Chondrocyte (in vitro differentiated cells): ENCODE measurements at regions not wholly inside any gene's neighbourhood (a gene's known extent, or its start where the extent isn't known, plus 50 kb on each side); places are given as distances from the start of the nearest gene placed in this dataset.

ENCODE experiments used
- DNase-seq: peaks from one replicate; pipeline ENCODE4 v3.0.0; 2021; ENCODE audit warnings: mixed read lengths, low spot score
- H3K27ac Mint-ChIP-seq: one replicate; pipeline ENCODE4 v1.8.0; 2021; ENCODE audit warnings: mild to moderate bottlenecking, moderate library complexity, mixed read lengths; ENCODE audit not compliant: unreplicated experiment
- H3K27me3 Mint-ChIP-seq: 2 replicates; pipeline ENCODE4 v1.8.0; 2021; ENCODE audit warnings: low read depth, mixed read lengths
- H3K36me3 Mint-ChIP-seq: 2 replicates; pipeline ENCODE4 v1.8.0; 2021; ENCODE audit warnings: low read depth, mixed read lengths
- H3K4me1 Mint-ChIP-seq: 2 replicates; pipeline ENCODE4 v1.8.0; 2021; ENCODE audit warnings: low read depth, mild to moderate bottlenecking, mixed read lengths
- H3K4me3 Mint-ChIP-seq: one replicate; pipeline ENCODE4 v1.8.0; 2021; ENCODE audit warnings: mild to moderate bottlenecking, moderate library complexity, mixed read lengths; ENCODE audit not compliant: unreplicated experiment
- H3K9me3 Mint-ChIP-seq: 2 replicates; pipeline ENCODE4 v1.8.0; 2021; ENCODE audit warnings: low read depth, mixed read lengths
- TF ChIP-seq, protein P1 (sequence below): fragments of 200-600 bp; sonication (generic); IDR thresholded peaks from 2 replicates; pipeline ENCODE4 v1.5.0; 2021; ENCODE audit warnings: antibody characterized with exemption, mild to moderate bottlenecking, moderate library complexity

DNA sequence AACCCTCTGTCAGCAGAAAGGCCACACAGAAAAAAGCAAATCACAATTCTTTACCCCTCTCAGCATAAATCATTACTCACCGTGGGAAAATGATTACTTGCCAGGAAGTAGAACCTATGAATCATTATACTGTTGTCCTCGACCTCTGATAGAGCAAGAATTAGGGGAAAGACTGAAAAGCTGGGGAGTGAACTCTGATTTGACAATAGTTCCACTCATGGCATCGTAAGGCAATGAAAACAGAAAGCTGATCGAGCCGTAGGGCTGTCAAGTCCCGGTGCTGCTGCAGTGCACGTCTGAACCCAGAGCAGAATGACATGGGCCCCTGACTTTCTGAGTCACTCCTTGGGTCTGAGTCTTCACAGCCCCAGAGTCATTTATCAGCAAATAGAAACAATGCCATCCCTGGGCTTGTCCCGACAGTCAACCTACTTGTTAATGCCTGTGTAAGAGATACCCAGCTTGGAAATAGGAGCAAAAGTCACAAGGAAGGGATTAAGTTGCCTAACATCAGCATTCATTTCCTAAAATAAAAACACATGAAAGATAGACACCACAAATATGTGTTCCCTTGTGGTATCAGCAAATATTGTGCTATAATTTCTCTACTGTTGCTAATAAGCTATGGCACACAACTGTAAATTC is 224.8 kb upstream of the MARCKS start:
- Mint-ChIP-seq H3K4me3 (peak overlapping the region; percentile 63), H3K27ac (peak overlapping the region; percentile 99)
- no peak for DNase-seq

DNA sequence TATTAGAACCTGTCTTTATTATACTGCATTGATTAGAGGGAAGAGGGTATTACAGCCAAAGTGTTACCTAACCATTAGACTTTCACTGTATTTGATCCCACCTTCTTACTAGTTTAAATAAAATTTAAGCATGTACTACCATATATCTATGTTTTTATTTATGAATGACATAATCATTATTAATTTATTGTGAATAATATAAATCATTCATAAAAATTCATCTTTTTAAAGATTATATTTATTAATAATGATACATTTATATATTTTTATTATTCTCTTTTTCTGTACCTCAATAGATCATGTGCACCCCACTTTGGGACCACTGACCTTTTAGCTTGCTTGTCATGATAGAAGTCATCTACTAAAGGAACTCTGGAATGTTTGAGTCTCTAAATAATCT is 223.5 kb upstream of the MARCKS start:
- H3K27me3 Mint-ChIP-seq, result no peaks in the 10 kb centered on the region
- peaks cover 71% of the 10 kb centered on the region for H3K4me1 Mint-ChIP-seq
- no peaks in the 10 kb centered on the region for H3K9me3 Mint-ChIP-seq
- no peak overlapping the region for H3K4me3 Mint-ChIP-seq
- H3K27ac Mint-ChIP-seq, result no peak overlapping the region
- TF ChIP-seq, protein P1, sequence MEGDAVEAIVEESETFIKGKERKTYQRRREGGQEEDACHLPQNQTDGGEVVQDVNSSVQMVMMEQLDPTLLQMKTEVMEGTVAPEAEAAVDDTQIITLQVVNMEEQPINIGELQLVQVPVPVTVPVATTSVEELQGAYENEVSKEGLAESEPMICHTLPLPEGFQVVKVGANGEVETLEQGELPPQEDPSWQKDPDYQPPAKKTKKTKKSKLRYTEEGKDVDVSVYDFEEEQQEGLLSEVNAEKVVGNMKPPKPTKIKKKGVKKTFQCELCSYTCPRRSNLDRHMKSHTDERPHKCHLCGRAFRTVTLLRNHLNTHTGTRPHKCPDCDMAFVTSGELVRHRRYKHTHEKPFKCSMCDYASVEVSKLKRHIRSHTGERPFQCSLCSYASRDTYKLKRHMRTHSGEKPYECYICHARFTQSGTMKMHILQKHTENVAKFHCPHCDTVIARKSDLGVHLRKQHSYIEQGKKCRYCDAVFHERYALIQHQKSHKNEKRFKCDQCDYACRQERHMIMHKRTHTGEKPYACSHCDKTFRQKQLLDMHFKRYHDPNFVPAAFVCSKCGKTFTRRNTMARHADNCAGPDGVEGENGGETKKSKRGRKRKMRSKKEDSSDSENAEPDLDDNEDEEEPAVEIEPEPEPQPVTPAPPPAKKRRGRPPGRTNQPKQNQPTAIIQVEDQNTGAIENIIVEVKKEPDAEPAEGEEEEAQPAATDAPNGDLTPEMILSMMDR, result no peak
- DNase-seq, result no peak
- H3K36me3 Mint-ChIP-seq, result no peaks in the 10 kb centered on the region

More for the DNA sequence above, 224.8 kb upstream of the MARCKS start:
- Mint-ChIP-seq H3K27me3 (no peaks in the 10 kb centered on the region), H3K36me3 (no peaks in the 10 kb centered on the region), H3K9me3 (no peaks in the 10 kb centered on the region), H3K4me1 (peaks cover 76% of the 10 kb centered on the region)
- TF ChIP-seq, protein P1, result no peak

DNA sequence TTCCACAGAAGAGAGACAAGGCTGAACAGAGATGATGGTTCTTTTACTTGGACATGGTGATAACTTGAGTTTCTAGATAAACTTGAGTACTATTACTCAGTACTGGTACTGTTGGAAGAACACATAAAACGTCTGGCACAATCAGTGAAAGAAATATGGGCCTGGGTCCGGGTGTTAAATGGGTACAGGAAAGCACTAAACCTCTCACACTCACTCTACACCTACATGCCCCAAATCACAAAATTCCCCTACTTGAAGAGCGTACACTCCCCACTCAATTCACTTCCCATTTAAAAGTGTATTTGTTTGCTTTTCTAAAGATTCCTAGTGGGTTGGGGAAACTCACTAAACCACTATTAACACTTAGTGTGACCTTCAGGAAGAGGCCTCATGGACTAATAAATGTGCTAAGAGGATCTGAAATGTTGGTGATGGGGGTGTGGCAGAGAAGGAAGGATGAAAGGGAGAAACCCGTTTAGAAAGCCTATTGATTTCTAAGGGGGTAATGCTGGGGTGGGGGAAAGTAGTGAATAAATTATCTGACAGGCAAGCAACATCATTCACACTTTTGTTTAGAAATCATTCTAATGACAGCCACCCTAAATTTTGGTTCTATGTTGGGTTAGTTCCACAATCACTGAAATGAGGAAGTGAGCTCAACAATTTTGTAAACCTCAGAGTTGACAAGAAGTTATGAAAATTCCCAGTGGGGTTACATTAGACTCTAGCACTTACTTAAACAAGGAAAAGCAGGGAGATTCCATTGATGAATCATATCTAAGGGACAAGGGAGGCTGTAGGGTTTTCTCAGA is 222.6 kb upstream of the MARCKS start:
- Mint-ChIP-seq H3K9me3 (no peaks in the 10 kb centered on the region), H3K4me1 (peaks cover 64% of the 10 kb centered on the region)
- TF ChIP-seq, protein P1, result no peak

DNA sequence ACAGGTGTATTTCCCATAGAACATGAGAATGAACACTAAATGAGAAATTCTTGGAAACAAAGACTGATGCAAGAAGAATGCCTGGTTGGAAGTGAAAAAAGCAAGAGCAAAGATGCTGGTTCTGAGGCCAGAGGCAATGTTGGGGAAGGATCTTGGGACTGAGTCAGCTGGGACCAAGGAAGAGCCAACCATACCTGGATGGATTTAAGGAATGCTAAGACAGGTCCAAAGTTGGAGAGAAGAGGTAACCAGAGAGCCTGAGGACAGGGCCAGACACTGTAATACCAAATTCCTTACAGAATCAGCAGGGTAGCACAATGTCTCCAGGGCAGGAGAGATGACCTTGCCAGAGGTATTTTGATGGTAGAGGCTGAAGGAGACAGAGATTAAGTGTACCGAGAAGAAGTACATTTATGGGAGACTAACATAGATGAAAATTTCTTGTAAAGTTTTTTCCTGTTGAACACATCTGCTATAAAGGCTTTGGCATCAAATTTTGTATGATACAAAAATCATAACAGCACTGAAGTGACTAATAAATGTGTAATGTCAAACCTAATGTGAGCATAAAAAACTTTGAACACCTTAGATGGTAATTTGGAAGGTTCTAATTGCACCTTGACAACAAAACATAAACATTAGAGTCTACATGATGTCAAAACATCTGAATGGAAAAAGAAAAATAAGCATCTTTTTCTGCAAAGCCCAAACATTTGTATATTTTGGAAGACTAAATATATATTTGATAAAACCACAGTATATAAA is 221.7 kb upstream of the MARCKS start:
- H3K36me3 Mint-ChIP-seq, result no peaks in the 10 kb centered on the region
- TF ChIP-seq, protein P1, result no peak
- no peaks in the 10 kb centered on the region for H3K9me3 Mint-ChIP-seq
- peaks cover 56% of the 10 kb centered on the region for H3K4me1 Mint-ChIP-seq
- no peak overlapping the region for H3K4me3 Mint-ChIP-seq
- no peaks in the 10 kb centered on the region for H3K27me3 Mint-ChIP-seq
- DNase-seq, result no peak
- peak overlapping the region; percentile 81 for H3K27ac Mint-ChIP-seq

More for the DNA sequence above, 222.6 kb upstream of the MARCKS start:
- no peaks in the 10 kb centered on the region for H3K27me3 Mint-ChIP-seq
- no peak overlapping the region for H3K4me3 Mint-ChIP-seq
- H3K36me3 Mint-ChIP-seq, result no peaks in the 10 kb centered on the region
- peak overlapping the region; percentile 81 for H3K27ac Mint-ChIP-seq
- DNase-seq, result no peak

DNA sequence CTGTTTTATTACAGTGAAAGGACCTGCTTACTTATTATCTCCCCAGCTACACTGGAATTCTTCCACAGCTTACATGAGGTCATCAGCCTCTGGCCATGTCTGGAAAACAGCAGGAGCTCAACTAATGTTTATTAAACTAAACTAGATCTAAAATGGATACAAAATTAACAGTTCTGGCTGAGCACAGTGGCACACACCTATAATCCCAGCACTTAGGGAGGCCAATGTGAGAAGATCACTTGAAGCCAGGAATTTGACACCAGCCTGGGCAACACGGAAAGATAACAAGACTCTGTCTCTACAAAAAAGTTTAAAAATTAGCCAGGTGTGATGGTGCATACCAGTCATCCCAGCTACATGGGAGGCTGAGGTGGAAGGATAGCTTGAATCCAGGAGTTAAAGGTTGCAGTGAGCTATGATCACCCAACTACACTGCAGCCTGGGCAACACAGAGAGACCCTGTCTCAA is 220.8 kb upstream of the MARCKS start:
- TF ChIP-seq, protein P1, result no peak
- Mint-ChIP-seq H3K4me1 (peaks cover 47% of the 10 kb centered on the region), H3K4me3 (no peak overlapping the region), H3K27me3 (no peaks in the 10 kb centered on the region), H3K36me3 (no peaks in the 10 kb centered on the region), H3K9me3 (no peaks in the 10 kb centered on the region), H3K27ac (peak overlapping the region; percentile 39)
- DNase-seq, result no peak
